ENCODE measurements at regions not wholly inside any gene's neighbourhood (a gene's known extent, or its start where the extent isn't known, plus 50 kb on each side); places are given as distances from the start of the nearest gene placed in this dataset.

DNA sequence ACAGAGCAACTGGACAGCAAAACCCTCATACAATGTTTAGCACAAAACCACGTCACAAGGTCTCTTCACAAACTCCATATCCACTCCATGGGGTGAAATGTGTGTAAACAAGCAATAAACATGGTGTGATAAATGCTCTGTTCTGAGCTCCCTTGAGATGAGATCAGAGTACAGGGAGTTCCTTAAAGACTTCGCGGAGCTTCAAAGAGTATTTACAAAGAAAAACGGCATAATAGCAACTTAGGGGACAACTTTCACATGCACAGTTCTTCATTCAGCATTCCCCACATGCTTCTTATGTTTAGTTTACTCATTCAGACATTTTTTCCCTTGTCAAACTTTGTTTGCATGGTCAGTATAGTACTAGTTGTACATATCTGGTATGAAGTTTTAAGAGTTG is 52.5 kb upstream of the SUCLG2 start:
- no peak for DNase-seq (ENCODE audit: low read depth in 2 of 2)

GRCh38 chr3:67704322-67704721 is 49.9 kb upstream of the SUCLG2 start:
- no peak for DNase-seq (ENCODE audit: low read depth in 2 of 2)
